GM12878 (cell line): ENCODE measurements at regions not wholly inside any gene's neighbourhood (a gene's known extent, or its start where the extent isn't known, plus 50 kb on each side); places are given as distances from the start of the nearest gene placed in this dataset.

Source experiments
- ATAC-seq: fragments of 200-7000 bp; cut with Tn5 transposase; 3 replicates; pipeline ENCODE4 v1.9.1; 2020; ENCODE audit warnings: mild to moderate bottlenecking, moderate library complexity
- BruUV-seq: library from RNA; stranded (reverse); fragments of 400-500 nt; replicated peaks from 2 replicates; lab custom pipeline; 2021; lab: Mats Ljungman, UMichigan
- CTCF ChIA-PET: fragments of 300-600 bp; sonication (Branson Sonifier 250); formaldehyde crosslinking; extraction: SDS; loops from one replicate; lab custom pipeline; 2021; ENCODE audit warnings: inconsistent platforms; lab: Yijun Ruan, JAX
- POLR2A ChIA-PET: fragments of 350-600 bp; formaldehyde crosslinking; extraction: SDS; loops from one replicate; lab custom pipeline; 2021; ENCODE audit warnings: inconsistent platforms; lab: Charles Lee
- RAD21 ChIA-PET: fragments of 300-600 bp; sonication (Branson Sonifier 250); formaldehyde crosslinking; loops from one replicate; lab custom pipeline; 2023; ENCODE audit warnings: antibody characterized with exemption; ENCODE audit not compliant: unreplicated experiment; lab: Charles Lee
- SMC1A ChIA-PET: fragments of 300-600 bp; sonication (Branson Sonifier 250); formaldehyde crosslinking; loops from one replicate; lab custom pipeline; 2023; ENCODE audit not compliant: unreplicated experiment, uncharacterized antibody; lab: Charles Lee
- DNase-seq: peaks from one replicate; pipeline ENCODE4 v3.0.0-alpha.2; 2011; ENCODE audit warnings: low read depth, low spot score
- FAIRE-seq: peaks from 3 replicates; lab custom pipeline; 2011; peaks lifted over from hg19 to GRCh38; lab: Jason Lieb, UNC
- H2AFZ ChIP-seq: 2 replicates; pipeline ENCODE4 v1.6.0; 2011; ENCODE audit warnings: low read depth, low read length, control low read depth; ENCODE audit not compliant: control insufficient read depth
- H3K27ac ChIP-seq: 2 replicates; pipeline ENCODE4 v1.5.1; 2011; ENCODE audit warnings: control low read depth; ENCODE audit not compliant: control insufficient read depth, insufficient read depth
- H3K27me3 ChIP-seq, 2 experiments: replicated peaks in 1 of 2; 2 replicates each; pipeline versions ENCODE4 v1.6.0 to v1.6.1; 2011; ENCODE audit warnings: low read length in 1 of 2; ENCODE audit not compliant: control insufficient read depth in 2 of 2, insufficient read depth in 2 of 2
- H3K36me3 ChIP-seq, 2 experiments: 2 replicates each; pipeline ENCODE4 v1.5.1; 2011; ENCODE audit warnings: low read length in 1 of 2; ENCODE audit not compliant: control insufficient read depth in 2 of 2, insufficient read depth in 2 of 2
- H3K4me1 ChIP-seq: 2 replicates; pipeline ENCODE4 v1.6.1; 2011; ENCODE audit warnings: mild to moderate bottlenecking, low read length, moderate library complexity, mixed read lengths; ENCODE audit not compliant: control insufficient read depth, insufficient read depth
- H3K4me2 ChIP-seq: 2 replicates; pipeline ENCODE4 v1.6.0; 2011; ENCODE audit warnings: control low read depth; ENCODE audit not compliant: control insufficient read depth, insufficient read depth
- H3K4me3 ChIP-seq: fragments of 200-600 bp; sonication (generic); 2 replicates; pipeline ENCODE4 v1.5.1; 2016
- H3K79me2 ChIP-seq: 2 replicates; pipeline ENCODE4 v1.6.0; 2011; ENCODE audit warnings: low read length; ENCODE audit not compliant: control insufficient read depth, insufficient read depth
- H3K9ac ChIP-seq: 2 replicates; pipeline ENCODE4 v1.8.0; 2011; ENCODE audit warnings: low read length, control low read depth, mixed read lengths; ENCODE audit not compliant: control insufficient read depth, insufficient read depth
- H3K9me3 ChIP-seq: replicated peaks from 3 replicates; pipeline ENCODE4 v1.5.1; 2011; ENCODE audit warnings: mild to moderate bottlenecking, low read length; ENCODE audit not compliant: control insufficient read depth, insufficient read depth
- H4K20me1 ChIP-seq: 2 replicates; pipeline ENCODE4 v1.6.0; 2011; ENCODE audit not compliant: control insufficient read depth, insufficient read depth
- CHD2 ChIP-seq: IDR thresholded peaks from 2 replicates; pipeline ENCODE4 v1.6.1; 2011; ENCODE audit warnings: low read depth, low read length, improper control_type of control experiment, borderline replicate concordance
- FOXK2 ChIP-seq: fragments of 450-650 bp; IDR thresholded peaks from 2 replicates; pipeline ENCODE4 v1.6.1; 2017; ENCODE audit warnings: mild to moderate bottlenecking, moderate library complexity
- HDAC6 ChIP-seq: fragments of 200-600 bp; sonication (generic); IDR thresholded peaks from one replicate; pipeline ENCODE4 v1.8.0; 2017; ENCODE audit warnings: antibody characterized with exemption; ENCODE audit not compliant: unreplicated experiment
- HDGF ChIP-seq: fragments of 450-650 bp; IDR thresholded peaks from 2 replicates; pipeline ENCODE4 v1.6.1; 2016; ENCODE audit warnings: antibody characterized with exemption
- KLF5 ChIP-seq: fragments of 450-650 bp; IDR thresholded peaks from 2 replicates; pipeline ENCODE4 v1.6.1; 2014; ENCODE audit warnings: mild to moderate bottlenecking; ENCODE audit not compliant: partially characterized antibody
- NFYA ChIP-seq: IDR thresholded peaks from 2 replicates; pipeline ENCODE4 v1.6.1; 2011; ENCODE audit warnings: low read depth, mild to moderate bottlenecking, low read length, improper control_type of control experiment, borderline replicate concordance
- POU2F2 ChIP-seq: IDR thresholded peaks from 3 replicates; pipeline ENCODE4 v1.6.1; 2011; ENCODE audit warnings: low read depth, mild to moderate bottlenecking, low read length, borderline replicate concordance
- SMAD5 ChIP-seq: IDR thresholded peaks from 2 replicates; pipeline ENCODE4 v1.6.1; 2016; ENCODE audit warnings: antibody characterized with exemption, low read depth
- WGBS: methylation state at CpG from one replicate; pipeline ENCODE4 v1.1.6; 2016; ENCODE audit warnings: low lambda C conversion rate; ENCODE audit not compliant: insufficient replicate concordance, insufficient coverage; ENCODE audit errors: missing lambda C conversion rate; 5-methylcytosine and 5-hydroxymethylcytosine counted together
- in situ Hi-C: fragments of 300-500 bp; cut with MboI; formaldehyde crosslinking; loops from 9 replicates; pipeline ENCODE4 v1.14.3; 2018; ENCODE audit warnings: mixed read lengths
- intact Hi-C: fragments of 100-400 bp; cut with micrococcal nuclease; formaldehyde crosslinking; loops from one replicate; pipeline ENCODE4 v1.14.2; 2022; ENCODE audit not compliant: unreplicated experiment
- TF ChIP-seq, protein P1 (sequence below): fragments of 450-650 bp; IDR thresholded peaks from 2 replicates; pipeline ENCODE4 v1.6.1; 2017; ENCODE audit warnings: mild to moderate bottlenecking, moderate library complexity
- TF ChIP-seq, protein P2 (sequence below): fragments of 450-650 bp; IDR thresholded peaks from 2 replicates; pipeline ENCODE4 v1.6.1; 2017; ENCODE audit warnings: mild to moderate bottlenecking, moderate library complexity

DNA sequence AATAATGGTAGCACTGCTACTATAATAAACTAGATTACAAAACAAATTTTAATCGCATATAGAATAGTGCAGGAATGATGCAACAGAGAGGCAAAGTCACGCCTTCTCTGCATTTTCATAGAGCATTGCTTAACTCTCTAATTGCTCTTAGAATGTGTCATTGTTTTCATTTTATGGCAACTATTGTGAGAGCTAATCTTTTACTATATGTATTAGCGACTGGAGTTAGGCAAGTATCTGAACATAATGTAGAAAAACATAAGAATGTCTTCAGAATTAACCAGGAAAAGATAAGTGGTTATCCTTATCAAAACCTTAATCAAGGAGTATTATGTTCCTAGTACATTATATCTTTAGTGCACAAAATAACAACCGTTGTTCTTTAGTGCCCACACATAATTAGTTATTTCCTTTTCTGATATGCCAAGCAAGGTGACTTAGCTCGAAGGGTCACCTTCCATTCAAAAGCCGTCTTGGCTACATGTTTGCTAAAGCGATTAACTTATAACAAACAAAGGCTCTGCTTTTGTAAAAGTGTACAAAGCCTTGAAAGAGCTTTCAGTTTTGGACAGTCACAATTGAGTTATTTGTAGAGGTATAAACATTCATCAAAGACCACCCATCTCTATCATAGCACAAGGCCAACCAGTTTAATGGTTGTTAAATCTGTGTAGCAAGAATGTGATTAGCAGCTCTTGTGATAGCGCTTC is 1328.9 kb downstream of the ROBO2 start:
- H2AFZ ChIP-seq, result no peak overlapping the region
- RAD21 ChIA-PET, result no interaction called here

More for the DNA sequence above, 1328.9 kb downstream of the ROBO2 start:
- in situ Hi-C loops (no loop called here), intact Hi-C loops (no loop called here)
- Histone ChIP-seq H4K20me1 (no peaks in the 10 kb centered on the region), H3K79me2 (no peaks in the 10 kb centered on the region), H3K36me3 (no peaks in the 10 kb centered on the region), H3K9me3 (no peaks in the 10 kb centered on the region), H3K4me1 (no peaks in the 10 kb centered on the region), H3K4me2 (no peak overlapping the region), H3K27me3 (no peaks in the 10 kb centered on the region), H3K9ac (no peak overlapping the region), H3K27ac (no peak overlapping the region), H3K4me3 (no peak overlapping the region)
- WGBS, result 58% methylated on average over 8 of the region's 8 CpGs
- no peak for TF ChIP-seq KLF5
- TF ChIP-seq NFYA, result no peak
- no peak for TF ChIP-seq POU2F2
- TF ChIP-seq SMAD5, result no peak
- no peak for TF ChIP-seq HDAC6
- no peak for TF ChIP-seq CHD2
- TF ChIP-seq HDGF, result no peak
- TF ChIP-seq, protein P1, sequence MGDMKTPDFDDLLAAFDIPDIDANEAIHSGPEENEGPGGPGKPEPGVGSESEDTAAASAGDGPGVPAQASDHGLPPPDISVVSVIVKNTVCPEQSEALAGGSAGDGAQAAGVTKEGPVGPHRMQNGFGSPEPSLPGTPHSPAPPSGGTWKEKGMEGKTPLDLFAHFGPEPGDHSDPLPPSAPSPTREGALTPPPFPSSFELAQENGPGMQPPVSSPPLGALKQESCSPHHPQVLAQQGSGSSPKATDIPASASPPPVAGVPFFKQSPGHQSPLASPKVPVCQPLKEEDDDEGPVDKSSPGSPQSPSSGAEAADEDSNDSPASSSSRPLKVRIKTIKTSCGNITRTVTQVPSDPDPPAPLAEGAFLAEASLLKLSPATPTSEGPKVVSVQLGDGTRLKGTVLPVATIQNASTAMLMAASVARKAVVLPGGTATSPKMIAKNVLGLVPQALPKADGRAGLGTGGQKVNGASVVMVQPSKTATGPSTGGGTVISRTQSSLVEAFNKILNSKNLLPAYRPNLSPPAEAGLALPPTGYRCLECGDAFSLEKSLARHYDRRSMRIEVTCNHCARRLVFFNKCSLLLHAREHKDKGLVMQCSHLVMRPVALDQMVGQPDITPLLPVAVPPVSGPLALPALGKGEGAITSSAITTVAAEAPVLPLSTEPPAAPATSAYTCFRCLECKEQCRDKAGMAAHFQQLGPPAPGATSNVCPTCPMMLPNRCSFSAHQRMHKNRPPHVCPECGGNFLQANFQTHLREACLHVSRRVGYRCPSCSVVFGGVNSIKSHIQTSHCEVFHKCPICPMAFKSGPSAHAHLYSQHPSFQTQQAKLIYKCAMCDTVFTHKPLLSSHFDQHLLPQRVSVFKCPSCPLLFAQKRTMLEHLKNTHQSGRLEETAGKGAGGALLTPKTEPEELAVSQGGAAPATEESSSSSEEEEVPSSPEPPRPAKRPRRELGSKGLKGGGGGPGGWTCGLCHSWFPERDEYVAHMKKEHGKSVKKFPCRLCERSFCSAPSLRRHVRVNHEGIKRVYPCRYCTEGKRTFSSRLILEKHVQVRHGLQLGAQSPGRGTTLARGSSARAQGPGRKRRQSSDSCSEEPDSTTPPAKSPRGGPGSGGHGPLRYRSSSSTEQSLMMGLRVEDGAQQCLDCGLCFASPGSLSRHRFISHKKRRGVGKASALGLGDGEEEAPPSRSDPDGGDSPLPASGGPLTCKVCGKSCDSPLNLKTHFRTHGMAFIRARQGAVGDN, result no peak
- TF ChIP-seq FOXK2, result no peak
- TF ChIP-seq, protein P2, sequence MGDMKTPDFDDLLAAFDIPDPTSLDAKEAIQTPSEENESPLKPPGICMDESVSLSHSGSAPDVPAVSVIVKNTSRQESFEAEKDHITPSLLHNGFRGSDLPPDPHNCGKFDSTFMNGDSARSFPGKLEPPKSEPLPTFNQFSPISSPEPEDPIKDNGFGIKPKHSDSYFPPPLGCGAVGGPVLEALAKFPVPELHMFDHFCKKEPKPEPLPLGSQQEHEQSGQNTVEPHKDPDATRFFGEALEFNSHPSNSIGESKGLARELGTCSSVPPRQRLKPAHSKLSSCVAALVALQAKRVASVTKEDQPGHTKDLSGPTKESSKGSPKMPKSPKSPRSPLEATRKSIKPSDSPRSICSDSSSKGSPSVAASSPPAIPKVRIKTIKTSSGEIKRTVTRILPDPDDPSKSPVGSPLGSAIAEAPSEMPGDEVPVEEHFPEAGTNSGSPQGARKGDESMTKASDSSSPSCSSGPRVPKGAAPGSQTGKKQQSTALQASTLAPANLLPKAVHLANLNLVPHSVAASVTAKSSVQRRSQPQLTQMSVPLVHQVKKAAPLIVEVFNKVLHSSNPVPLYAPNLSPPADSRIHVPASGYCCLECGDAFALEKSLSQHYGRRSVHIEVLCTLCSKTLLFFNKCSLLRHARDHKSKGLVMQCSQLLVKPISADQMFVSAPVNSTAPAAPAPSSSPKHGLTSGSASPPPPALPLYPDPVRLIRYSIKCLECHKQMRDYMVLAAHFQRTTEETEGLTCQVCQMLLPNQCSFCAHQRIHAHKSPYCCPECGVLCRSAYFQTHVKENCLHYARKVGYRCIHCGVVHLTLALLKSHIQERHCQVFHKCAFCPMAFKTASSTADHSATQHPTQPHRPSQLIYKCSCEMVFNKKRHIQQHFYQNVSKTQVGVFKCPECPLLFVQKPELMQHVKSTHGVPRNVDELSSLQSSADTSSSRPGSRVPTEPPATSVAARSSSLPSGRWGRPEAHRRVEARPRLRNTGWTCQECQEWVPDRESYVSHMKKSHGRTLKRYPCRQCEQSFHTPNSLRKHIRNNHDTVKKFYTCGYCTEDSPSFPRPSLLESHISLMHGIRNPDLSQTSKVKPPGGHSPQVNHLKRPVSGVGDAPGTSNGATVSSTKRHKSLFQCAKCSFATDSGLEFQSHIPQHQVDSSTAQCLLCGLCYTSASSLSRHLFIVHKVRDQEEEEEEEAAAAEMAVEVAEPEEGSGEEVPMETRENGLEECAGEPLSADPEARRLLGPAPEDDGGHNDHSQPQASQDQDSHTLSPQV, result no peak
- FAIRE-seq, result no peak
- SMC1A ChIA-PET, result no interaction called here
- ATAC-seq, result no peak
- no peak for DNase-seq
- BruUV-seq, result no TSS peak
- CTCF ChIA-PET, result no interaction called here
- POLR2A ChIA-PET, result no interaction called here
